HG03025 (cell line): ENCODE measurements at regions not wholly inside any gene's neighbourhood (a gene's known extent, or its start where the extent isn't known, plus 50 kb on each side); places are given as distances from the start of the nearest gene placed in this dataset.

Source experiments
- ATAC-seq: cut with Tn5 transposase; IDR thresholded peaks from one replicate; pipeline ENCODE4 v1.9.1; 2021; ENCODE audit warnings: mild to moderate bottlenecking, moderate library complexity; ENCODE audit not compliant: unreplicated experiment, low FRiP score

DNA sequence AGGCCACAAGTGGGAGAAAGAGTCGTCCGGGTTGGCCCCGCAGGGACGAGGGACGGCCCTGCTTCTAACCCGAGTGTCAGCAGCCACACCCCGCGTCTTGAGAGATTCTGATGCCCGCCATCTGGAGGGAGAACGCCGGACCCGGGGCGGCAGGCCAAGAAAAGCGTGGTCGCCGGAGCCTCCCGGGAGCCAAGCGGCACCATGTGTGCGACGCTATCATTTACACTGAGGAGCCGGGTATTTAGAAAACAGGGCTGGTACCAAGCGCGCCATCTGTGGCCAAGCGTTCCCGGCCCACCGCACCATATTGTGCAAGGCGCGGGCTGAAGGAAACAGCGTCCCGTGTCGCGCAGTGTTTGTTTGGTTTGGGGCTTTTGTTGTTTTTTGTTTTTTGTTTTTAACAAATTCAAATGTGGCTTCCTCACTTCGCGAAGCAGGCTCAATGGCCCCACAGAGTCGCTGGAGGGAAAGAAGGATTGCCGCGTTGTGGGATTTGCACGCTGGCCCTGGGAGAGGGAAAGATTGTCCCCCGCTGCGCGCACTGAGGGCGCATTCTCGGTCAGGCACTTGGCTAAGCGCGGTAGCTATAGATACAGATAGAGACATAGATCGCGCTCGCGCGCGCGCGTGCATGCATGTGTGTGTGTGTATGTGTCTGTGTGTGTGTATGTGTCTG, 153.8 kb downstream of the BCL11B start:
- ATAC-seq: no peak

DNA sequence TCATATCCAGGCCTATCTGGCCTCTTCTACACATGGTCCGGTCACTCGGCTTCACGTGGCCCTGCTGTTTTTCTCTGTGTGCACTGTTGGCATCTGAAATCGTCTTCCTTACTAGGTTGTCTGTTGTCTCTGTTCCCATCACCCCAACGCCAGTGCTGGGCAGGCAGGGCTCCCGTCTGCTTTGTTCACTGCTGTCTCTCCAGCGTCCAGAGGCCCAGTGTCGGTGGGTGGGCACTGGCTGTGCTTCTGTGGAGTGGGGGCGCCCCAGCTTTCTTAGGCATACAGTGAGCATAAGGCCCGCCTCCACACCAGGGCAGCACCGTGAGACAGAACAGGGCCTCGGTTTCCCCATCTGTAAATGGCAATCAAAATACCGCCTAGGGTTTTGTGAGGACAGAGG, 153.1 kb downstream of the BCL11B start:
- ATAC-seq: no peak
